MM.1S (cell line): ENCODE measurements at regions not wholly inside any gene's neighbourhood (a gene's known extent, or its start where the extent isn't known, plus 50 kb on each side); places are given as distances from the start of the nearest gene placed in this dataset.

ENCODE experiments used
- DNase-seq: peaks from one replicate; pipeline ENCODE4 v3.0.0-alpha.2; 2015
- H2AFZ ChIP-seq: fragments of 300-600 bp; sonication (generic); 2 replicates; pipeline ENCODE4 v1.6.0; 2016; ENCODE audit warnings: antibody characterized with exemption, low read length
- H3F3A ChIP-seq: fragments of 300-600 bp; sonication (generic); 2 replicates; pipeline ENCODE4 v1.6.1; 2016; ENCODE audit warnings: mild to moderate bottlenecking, antibody characterized with exemption, low read length, moderate library complexity, mixed read lengths; ENCODE audit not compliant: insufficient read depth
- H3K27ac ChIP-seq: fragments of 300-600 bp; sonication (generic); 2 replicates; pipeline ENCODE4 v1.5.1; 2016; ENCODE audit warnings: mild to moderate bottlenecking, low read length
- H3K27me3 ChIP-seq: fragments of 300-600 bp; sonication (generic); replicated peaks from 2 replicates; pipeline ENCODE4 v1.6.0; 2016; ENCODE audit warnings: low read length; ENCODE audit not compliant: insufficient read depth
- H3K36me3 ChIP-seq: fragments of 300-600 bp; sonication (generic); replicated peaks from 2 replicates; pipeline ENCODE4 v1.6.1; 2016; ENCODE audit warnings: mild to moderate bottlenecking, low read length, mixed read lengths; ENCODE audit not compliant: insufficient read depth
- H3K4me1 ChIP-seq: fragments of 300-600 bp; sonication (generic); 2 replicates; pipeline ENCODE4 v1.6.1; 2016; ENCODE audit warnings: low read length, mixed read lengths
- H3K4me2 ChIP-seq: fragments of 300-600 bp; sonication (generic); 2 replicates; pipeline ENCODE4 v1.6.0; 2016; ENCODE audit warnings: low read depth, low read length
- H3K4me3 ChIP-seq: fragments of 300-600 bp; sonication (generic); 2 replicates; pipeline ENCODE4 v1.5.1; 2016; ENCODE audit warnings: low read length, mixed read lengths
- H3K79me2 ChIP-seq: fragments of 300-600 bp; sonication (generic); 2 replicates; pipeline ENCODE4 v1.6.1; 2016; ENCODE audit warnings: mixed run types, low read length, mixed read lengths
- H3K9ac ChIP-seq: fragments of 300-600 bp; sonication (generic); 2 replicates; pipeline ENCODE4 v1.6.1; 2016; ENCODE audit warnings: low read length, mixed read lengths
- H3K9me2 ChIP-seq: fragments of 300-600 bp; sonication (generic); replicated peaks from 2 replicates; pipeline ENCODE4 v1.6.1; 2016; ENCODE audit warnings: mild to moderate bottlenecking, low read length, mixed read lengths; ENCODE audit not compliant: insufficient read depth
- H3K9me3 ChIP-seq: fragments of 300-600 bp; sonication (generic); replicated peaks from 2 replicates; pipeline ENCODE4 v1.6.1; 2016; ENCODE audit warnings: mild to moderate bottlenecking, low read length, mixed read lengths; ENCODE audit not compliant: insufficient read depth
- H4K20me1 ChIP-seq: fragments of 300-600 bp; sonication (generic); 2 replicates; pipeline ENCODE4 v1.6.1; 2016; ENCODE audit warnings: mild to moderate bottlenecking, low read length, moderate library complexity, mixed read lengths; ENCODE audit not compliant: insufficient read depth
- CTCF ChIP-seq: fragments of 300-600 bp; sonication (generic); IDR thresholded peaks from 2 replicates; pipeline ENCODE4 v1.5.1; 2016; ENCODE audit warnings: antibody characterized with exemption, low read length, mixed read lengths
- EZH2 ChIP-seq: fragments of 300-600 bp; sonication (generic); optimal IDR thresholded peaks from 2 replicates; pipeline ENCODE3; 2017; ENCODE audit warnings: low read depth, mild to moderate bottlenecking, antibody characterized with exemption, low read length, mixed read lengths
- EZH2phosphoT487 ChIP-seq: fragments of 300-600 bp; sonication (generic); IDR thresholded peaks from 2 replicates; pipeline ENCODE4 v1.6.1; 2018; ENCODE audit warnings: antibody characterized with exemption, low read length

DNA sequence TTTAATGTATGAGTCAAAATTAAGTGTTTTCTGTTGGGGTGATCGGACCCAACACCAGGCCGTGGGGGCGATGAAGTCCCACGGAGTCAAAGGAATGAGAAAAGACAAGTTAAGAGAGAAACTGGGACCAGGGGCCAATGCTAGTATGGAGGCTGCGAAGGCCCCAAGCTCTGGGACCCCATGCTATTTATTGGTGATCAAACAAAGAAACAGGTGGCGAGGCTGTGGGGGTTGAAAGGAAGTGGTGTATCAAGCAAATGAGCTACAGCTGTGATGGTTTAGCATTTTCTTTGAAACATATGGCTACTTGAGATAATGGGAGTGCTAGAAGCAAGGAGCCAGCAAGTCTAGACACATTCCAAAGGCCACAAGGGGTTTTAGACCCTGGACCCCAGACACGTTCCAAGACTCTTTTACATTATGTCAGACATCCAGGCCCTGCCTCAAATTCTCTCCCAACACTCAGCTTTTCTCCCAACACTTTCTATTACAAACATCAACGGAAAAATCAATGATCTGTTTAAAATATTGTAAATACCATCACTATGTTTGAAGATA is 56.0 kb upstream of the SNRPN start:
- Histone ChIP-seq H3K9me3 (no peaks in the 10 kb centered on the region), H3K9ac (no peak overlapping the region), H2AFZ (no peak overlapping the region), H3K36me3 (no peaks in the 10 kb centered on the region), H4K20me1 (no peaks in the 10 kb centered on the region), H3K9me2 (no peaks in the 10 kb centered on the region), H3K4me2 (no peak overlapping the region), H3F3A (no peaks in the 10 kb centered on the region), H3K79me2 (no peaks in the 10 kb centered on the region), H3K4me1 (no peaks in the 10 kb centered on the region), H3K27me3 (no peaks in the 10 kb centered on the region), H3K4me3 (no peak overlapping the region), H3K27ac (no peak overlapping the region)
- no peak for DNase-seq
- TF ChIP-seq EZH2 (no peak), CTCF (no peak), EZH2phosphoT487 (no peak)

- Histone ChIP-seq H4K20me1 (no peaks in the 10 kb centered on the region), H3K9me2 (no peaks in the 10 kb centered on the region), H3K36me3 (no peaks in the 10 kb centered on the region), H3K27ac (no peak overlapping the region), H2AFZ (no peak overlapping the region), H3F3A (no peaks in the 10 kb centered on the region), H3K4me1 (no peaks in the 10 kb centered on the region), H3K9ac (no peak overlapping the region), H3K27me3 (no peaks in the 10 kb centered on the region), H3K9me3 (no peaks in the 10 kb centered on the region), H3K4me2 (no peak overlapping the region), H3K4me3 (no peak overlapping the region), H3K79me2 (no peaks in the 10 kb centered on the region)
- DNase-seq: no peak
- no peak for TF ChIP-seq EZH2phosphoT487
- TF ChIP-seq EZH2: no peak
These were observed 55.4 kb upstream of the SNRPN start for GRCh38 chr15:24899367-24899766.

GRCh38 chr15:24899795-24900194 is 55.0 kb upstream of the SNRPN start:
- Histone ChIP-seq H3F3A (no peaks in the 10 kb centered on the region), H3K79me2 (no peaks in the 10 kb centered on the region), H3K4me2 (no peak overlapping the region), H3K9ac (no peak overlapping the region), H3K27me3 (no peaks in the 10 kb centered on the region), H3K4me1 (no peaks in the 10 kb centered on the region), H3K9me2 (no peaks in the 10 kb centered on the region), H3K9me3 (no peaks in the 10 kb centered on the region), H4K20me1 (no peaks in the 10 kb centered on the region), H3K4me3 (no peak overlapping the region), H2AFZ (no peak overlapping the region), H3K27ac (no peak overlapping the region), H3K36me3 (no peaks in the 10 kb centered on the region)
- DNase-seq: no peak
- TF ChIP-seq EZH2phosphoT487 (no peak), EZH2 (no peak), CTCF (no peak)

DNA sequence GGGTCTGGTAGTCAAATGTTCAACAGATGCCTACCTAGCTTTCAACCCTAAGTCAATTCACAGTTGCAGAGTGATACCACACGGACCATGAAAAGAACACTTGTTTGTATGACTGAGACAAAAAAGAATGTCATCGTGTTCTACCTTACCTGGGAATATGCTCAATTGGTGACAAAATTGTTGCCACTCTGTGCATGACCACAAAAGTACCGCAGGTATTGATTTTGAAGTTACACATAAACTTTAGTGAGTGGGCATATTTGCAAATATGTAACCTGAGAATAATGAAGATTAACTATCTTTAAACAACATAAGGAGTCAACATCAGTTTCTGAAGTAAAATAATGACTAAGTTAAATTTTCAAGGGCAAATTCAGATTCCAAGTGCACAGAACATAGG is 53.4 kb upstream of the SNRPN start:
- Histone ChIP-seq H3K27me3 (no peaks in the 10 kb centered on the region), H2AFZ (no peak overlapping the region), H3K4me3 (no peak overlapping the region), H4K20me1 (no peaks in the 10 kb centered on the region), H3K9me3 (no peaks in the 10 kb centered on the region), H3K36me3 (no peaks in the 10 kb centered on the region), H3K27ac (no peak overlapping the region), H3F3A (no peaks in the 10 kb centered on the region), H3K9me2 (no peaks in the 10 kb centered on the region), H3K9ac (no peak overlapping the region), H3K4me1 (no peaks in the 10 kb centered on the region), H3K4me2 (no peak overlapping the region), H3K79me2 (no peaks in the 10 kb centered on the region)
- DNase-seq: no peak
- TF ChIP-seq CTCF (no peak), EZH2phosphoT487 (no peak), EZH2 (no peak)
